NCI-H460 (cell line): ENCODE measurements at regions not wholly inside any gene's neighbourhood (a gene's known extent, or its start where the extent isn't known, plus 50 kb on each side); places are given as distances from the start of the nearest gene placed in this dataset.

Experiments
- DNase-seq: peaks from one replicate; pipeline ENCODE4 v3.0.0-alpha.2; 2016; ENCODE audit warnings: low read depth; ENCODE audit errors: extremely low read depth

DNA sequence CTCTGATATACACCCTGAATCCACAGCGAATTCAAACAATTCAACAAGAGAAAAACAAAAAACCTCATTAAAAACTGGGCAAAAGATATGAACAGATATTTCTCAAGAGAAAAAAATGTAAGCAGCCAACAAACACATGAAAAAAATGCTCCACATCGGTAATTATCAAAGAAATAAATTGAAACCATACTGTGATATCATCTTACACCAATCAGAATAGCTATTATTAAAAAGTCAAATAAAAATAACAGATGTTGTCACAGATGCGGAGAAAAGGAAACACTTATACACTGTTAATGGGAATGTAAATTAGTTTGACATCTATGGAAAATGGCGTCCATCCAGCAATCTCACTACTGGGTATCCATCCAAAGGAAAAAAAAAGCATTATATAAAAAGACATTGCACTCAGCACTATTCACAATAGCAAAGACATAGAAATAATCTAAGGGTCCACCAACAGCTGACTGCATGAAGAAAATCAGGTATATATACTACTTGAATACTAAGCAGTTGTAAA lies 1495.0 kb upstream of the PCDH20 start:
- no peak for DNase-seq

DNA sequence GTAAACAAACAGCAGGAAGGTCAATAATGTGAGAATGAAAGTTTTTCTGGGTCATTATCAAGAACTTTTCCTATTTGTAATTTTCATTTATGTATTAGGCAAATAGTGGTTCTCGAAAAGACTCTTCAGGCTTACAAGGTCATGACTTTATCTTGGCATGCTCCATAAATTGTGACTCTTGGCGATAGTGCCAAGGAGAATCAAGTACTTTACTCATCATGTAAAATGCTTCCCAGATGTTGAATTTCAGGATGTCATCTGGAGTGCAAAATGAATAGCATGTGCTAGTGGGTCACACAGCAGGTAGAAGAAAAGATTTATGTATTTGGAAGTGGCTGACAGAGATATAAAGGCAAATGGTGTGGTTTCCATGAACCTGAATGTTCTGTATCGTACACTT lies 1492.7 kb upstream of the PCDH20 start:
- DNase-seq = no peak

DNA sequence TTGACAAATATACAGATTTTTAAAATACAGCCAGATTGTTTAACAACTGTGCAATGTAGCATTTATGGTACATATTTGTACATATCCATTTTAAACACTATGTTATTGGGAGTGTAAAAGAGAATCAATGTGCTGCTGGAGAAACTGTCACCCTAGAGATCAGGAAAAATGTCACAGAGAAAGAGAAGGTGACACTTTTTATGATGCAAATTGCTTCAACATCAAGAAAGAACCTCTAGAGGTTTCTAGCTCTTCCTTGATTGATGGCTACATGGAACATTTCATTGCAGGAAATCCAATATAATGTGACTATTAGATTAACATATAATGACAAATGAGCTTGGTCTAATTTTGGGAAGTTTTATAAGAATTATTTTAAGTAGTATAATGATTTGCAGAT lies 1491.2 kb upstream of the PCDH20 start:
- DNase-seq = no peak

- no peak for DNase-seq
Observed at GRCh38 chr13:62906469-62906868, 1490.8 kb upstream of the PCDH20 start.

DNA sequence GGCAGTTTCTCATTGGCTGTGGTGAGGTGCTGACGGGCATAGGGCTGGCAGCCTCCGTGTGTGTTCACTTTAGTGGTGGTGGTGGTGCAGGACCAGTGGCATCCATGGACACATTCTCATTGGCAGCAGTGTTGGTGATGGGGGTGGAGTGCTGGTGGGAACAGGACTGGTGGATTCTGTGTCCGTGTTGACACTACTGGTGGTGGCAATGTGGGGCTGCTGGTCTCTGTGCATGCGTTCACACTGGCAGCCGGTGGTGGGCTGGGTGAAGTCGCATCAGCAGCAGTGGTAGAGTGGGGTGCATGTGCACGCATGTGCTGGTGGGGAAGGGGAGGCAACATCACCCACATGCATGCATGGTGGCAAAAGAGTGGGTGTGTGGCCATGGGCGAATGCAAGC lies 1471.4 kb upstream of the PCDH20 start:
- no peak for DNase-seq

GRCh38 chr13:62879071-62879470 lies 1463.4 kb upstream of the PCDH20 start:
- no peak for DNase-seq

DNA sequence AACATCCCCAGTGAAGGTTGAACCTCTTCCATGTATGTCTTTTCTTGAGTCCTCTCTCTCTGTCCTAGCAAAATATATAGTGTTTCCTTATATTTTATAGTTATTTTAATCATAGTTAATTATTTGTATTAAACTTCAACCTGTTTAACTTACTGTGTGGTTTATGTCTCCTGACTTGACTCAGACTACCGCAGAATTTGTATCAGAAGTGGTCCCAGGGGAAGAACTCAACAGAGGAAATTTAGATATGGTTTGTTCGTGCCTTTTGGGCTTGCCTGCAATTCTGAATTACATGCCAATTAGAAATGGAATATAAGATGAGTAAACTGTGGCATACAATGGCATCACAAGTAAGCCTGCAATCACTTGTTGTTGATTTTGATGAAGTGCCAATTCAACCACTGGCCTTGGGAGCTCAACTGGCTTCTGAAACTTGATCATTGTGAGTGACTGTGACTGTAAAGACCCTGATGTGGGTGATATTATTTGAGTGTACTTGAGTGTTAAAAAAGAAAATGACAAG lies 1459.5 kb upstream of the PCDH20 start:
- no peak for DNase-seq

DNA sequence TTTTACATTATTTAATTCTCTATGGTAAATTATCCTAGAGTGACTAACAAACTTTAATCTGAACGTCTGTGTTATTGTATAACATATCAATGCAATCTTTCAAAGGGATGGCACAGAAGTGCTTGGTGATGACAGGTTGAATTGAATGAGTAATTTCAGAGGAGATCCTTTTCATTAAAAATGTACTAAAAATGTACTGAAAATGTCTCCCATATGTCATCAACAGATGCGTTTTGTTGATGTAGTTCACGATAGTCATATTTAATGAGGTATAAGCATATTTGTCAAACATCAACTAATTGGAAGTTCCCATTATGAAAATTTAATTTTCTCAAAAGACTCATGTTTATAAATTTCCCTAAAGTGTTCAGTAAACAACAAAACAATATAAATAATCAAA lies 1434.7 kb upstream of the PCDH20 start:
- DNase-seq = no peak

DNA sequence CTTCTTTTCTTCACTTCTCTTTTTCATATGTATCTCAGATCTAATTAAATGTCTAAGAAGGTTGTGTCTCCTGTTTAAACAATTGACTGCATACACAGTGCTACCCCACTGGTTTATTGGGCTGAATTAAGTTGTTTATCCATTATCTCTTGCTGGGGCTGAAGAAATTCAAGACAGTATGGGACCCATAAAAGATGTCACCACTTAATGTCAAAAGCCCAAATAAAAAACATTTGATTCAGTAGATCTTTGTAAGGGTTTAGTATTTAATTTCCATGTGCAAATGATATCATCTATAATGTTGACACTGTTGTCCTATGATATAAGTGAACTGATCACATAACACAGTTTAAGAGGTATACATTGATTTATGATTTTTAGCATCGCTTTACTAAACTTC lies 1431.9 kb upstream of the PCDH20 start:
- no peak for DNase-seq

DNA sequence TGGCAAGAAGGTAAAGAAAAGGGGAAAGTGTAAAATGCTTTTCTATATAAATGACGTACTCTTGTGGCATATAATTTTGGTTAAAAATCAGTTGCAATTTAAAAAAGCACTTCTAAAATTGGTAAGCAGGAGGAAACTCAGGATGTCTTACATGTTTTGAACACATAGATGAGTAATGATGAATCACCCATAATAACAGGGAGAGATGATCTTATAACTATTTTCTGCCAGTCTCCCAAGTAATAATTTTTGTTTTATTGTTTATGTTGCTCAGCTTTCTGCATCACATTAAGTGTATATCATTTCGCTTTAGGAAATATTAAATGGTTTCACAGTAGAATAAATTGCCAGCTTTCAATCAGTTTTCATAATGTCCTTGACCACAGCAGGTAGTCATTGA lies 1430.7 kb upstream of the PCDH20 start:
- no peak for DNase-seq

DNA sequence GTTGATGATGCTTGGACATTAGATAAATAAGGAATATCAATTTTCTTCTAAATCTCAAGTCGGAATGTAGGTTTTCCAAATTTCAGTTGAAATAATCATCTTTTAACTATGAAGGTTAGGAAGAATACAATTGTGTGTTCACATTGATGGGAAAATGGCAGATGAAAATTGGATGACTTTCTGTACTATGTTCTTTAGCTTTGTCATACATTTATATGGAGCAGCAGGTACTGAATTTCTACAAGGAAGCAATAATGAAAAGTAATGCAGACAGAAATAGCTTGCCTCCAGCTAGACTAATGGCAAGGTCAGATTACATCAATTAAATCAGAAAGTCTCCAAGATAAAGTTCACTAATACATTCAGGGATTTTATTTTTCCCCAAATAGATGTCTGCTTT lies 1423.7 kb upstream of the PCDH20 start:
- no peak for DNase-seq

DNA sequence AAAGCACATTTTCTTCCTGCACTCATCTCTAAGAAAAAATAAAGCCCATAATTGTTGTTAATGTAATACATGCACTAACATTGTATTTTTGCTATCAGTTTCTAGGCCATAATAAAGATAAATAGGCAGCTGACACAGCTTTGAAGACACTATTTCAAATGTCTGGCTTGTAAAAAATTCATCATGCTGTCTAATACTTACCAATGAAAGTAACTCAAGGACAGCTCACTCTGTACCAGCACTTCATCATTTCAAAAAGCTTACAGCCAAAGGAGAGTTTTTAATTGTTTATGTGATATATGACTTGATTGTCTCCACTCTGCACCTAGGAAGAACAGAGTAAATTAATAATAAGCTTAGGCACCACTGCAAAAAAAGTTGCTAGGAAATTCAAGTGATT lies 1423.3 kb upstream of the PCDH20 start:
- DNase-seq = no peak

GRCh38 chr13:62837895-62838294 lies 1422.2 kb upstream of the PCDH20 start:
- peak; percentile 44 for DNase-seq

DNA sequence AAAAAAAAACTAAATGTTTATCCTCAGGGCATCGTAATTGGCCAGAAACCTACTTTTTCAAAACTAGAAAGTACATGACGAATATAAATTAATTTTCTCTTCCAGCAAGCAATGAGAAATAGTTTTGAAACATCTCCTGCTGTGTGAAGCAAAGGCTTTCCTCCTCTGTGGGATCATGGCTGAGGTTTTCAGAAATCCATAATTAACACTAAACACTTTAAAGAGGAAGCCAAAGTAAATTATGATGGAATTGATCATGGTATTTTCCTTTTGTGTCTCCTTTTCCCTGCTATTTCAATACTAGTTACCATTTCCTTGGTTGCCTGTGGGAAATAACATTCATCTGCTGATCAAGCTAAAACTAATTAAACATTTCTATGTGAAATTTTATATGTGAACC lies 1413.8 kb upstream of the PCDH20 start:
- DNase-seq = no peak

GRCh38 chr13:62799931-62800436 lies 1384.3 kb upstream of the PCDH20 start:
- DNase-seq = no peak

DNA sequence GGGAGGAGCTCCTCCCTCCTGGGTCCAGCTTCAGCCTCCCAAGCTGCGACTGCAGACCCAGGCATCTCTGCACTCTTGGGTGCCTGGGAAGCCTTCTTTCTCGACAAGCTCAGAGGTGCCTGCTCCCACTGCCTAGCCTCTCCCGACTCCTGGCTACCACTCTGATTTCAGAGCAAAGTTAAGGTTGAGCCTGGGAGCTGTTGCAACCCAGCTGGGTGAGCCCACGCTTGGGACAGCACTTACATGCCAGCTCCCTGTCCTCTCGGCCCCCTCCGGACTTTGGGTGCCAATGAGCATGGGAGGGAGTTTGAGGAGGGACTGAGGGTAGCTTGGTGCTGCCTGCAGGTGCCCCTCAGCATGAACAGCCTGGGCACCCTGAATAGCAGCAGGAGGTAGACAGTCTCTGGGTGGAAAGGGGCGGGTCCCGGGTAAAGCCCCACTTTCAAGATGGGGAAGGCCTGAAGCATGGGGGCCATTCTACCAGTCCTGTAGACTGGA lies 1383.4 kb upstream of the PCDH20 start:
- no peak for DNase-seq

- no peak for DNase-seq
Observed at GRCh38 chr13:62793850-62794249, 1378.2 kb upstream of the PCDH20 start.

DNA sequence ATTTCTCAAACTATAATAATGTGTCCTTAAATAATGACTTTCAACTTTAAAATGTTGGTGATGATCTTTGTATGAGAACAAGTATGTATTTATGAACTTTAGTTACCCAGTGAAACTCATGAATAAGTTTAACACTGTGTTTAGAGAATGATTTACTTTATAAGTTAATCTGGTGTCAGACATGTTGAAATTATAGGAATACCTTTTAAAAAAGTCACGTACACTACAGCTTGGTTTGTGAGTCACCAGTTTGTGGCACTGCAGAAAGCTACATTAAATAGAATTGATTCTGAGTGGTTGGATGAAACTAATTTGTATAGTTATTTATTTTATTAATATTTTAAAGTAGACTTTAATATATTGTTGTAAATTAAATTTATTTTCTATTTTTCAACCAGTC lies 1366.2 kb upstream of the PCDH20 start:
- DNase-seq = no peak

DNA sequence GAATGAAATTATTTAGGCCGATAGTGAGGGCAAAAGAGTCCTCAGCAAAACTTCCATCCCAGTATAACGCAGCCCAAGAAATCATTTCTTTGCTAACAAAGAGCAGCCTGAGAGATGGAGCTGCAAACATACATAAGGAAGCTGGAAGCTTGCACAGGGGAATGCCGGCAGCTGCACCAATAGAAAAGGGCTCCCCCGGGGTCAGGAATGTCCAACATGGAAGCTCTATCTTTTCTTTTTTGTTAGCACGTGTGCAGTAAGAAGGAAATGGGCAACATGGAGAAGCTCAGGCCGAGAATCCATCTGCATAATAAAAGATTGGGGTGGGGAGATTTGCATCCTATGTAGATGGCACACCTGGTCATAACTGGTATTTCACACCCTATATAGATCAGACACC lies 1363.5 kb upstream of the PCDH20 start:
- DNase-seq = no peak

DNA sequence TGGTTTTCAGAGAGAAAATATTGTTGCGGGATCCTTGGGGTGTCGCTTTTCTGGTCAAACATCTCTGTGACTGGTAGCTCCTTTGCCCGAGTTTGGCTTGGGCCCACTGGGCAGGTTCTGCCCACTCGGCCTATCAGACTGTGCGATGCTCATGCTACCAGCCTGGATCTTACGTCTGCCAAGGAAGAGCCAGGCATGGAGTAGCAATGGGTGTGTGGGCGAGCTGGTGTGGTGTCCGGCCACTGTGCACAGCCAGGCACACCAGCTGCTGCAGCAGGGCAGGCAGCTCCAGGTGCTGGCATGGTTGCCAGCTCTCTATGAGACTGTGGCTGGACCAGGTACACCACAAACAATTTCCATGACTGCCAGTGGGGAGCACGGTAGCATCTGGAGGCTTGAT lies 1351.8 kb upstream of the PCDH20 start:
- DNase-seq = no peak

DNA sequence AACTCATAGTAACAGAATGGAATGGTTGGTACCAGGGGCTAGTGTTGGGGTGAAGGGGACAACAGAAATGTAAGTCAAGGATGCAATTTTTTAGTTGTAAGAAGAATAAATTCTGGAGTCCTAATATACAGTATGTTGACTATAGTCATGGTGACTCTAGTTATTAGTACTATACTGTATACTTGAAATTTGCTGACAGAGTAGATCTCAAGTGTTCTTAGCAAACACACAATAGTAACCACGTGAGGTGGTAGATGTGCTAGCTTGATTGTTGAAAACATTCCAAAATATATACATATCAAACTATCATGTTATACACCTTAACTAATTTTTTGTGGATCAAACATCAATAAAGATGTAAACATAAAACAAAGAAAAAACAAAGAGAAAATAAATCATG lies 1345.1 kb upstream of the PCDH20 start:
- DNase-seq = no peak

DNA sequence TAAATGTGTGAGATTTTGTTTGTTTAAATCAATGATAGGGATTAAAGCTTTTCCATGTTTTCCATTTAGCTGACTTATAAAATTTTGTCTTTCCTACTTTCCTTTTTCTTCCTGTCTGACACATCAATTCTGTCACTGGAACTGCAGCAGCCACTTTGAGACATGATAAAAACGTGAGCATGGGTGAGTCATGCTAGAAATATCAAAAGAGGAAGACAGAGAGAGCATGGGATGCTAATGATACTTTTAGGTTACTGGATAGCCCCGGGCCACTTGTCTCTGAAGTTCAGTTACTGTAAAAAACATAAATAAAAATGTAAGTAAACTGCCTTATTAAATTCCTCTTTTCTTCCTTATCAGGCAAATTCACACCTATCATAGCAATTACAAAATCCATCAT lies 1332.0 kb upstream of the PCDH20 start:
- no peak for DNase-seq

GRCh38 chr13:62747152-62747551 lies 1331.5 kb upstream of the PCDH20 start:
- DNase-seq = no peak
